ENCODE measurements at regions not wholly inside any gene's neighbourhood (a gene's known extent, or its start where the extent isn't known, plus 50 kb on each side); places are given as distances from the start of the nearest gene placed in this dataset.

- no peak for TF ChIP-seq CTCF (IDR thresholded peaks at IDR 0.05; ENCODE audit: poor library complexity)
- TF ChIP-seq EZH2 (IDR thresholded peaks at IDR 0.05; ENCODE audit: borderline replicate concordance), result no peak
These were observed 1078.4 kb downstream of the KCNT2 start for GRCh38 chr1:195529881-195530280.
